ENCODE measurements at regions not wholly inside any gene's neighbourhood (a gene's known extent, or its start where the extent isn't known, plus 50 kb on each side); places are given as distances from the start of the nearest gene placed in this dataset.
"Not testable (repeated sequence)": the region's sequence is repeated elsewhere in the genome, so short reads cannot be mapped to it uniquely, and the experiment has no call there.

GRCh38 chr3:164375995-164376394 is 702.3 kb downstream of the SI start:
- DNase-seq (ENCODE audit: low spot score), result no peak

- no peak for DNase-seq (ENCODE audit: low spot score)
Measured at GRCh38 chr3:164375538-164375937, 702.8 kb downstream of the SI start.

- DNase-seq (ENCODE audit: low spot score), result no peak
Measured at GRCh38 chr3:164371681-164372080, 706.6 kb downstream of the SI start.

- no peak for DNase-seq (ENCODE audit: low spot score)
Measured at GRCh38 chr3:164370970-164371369, 707.3 kb downstream of the SI start.

GRCh38 chr3:164365242-164365641 is 713.1 kb downstream of the SI start:
- no peak for DNase-seq (ENCODE audit: low spot score)

- no peak for DNase-seq (ENCODE audit: low spot score)
Measured at GRCh38 chr3:164364111-164364510, 714.2 kb downstream of the SI start.

- no peak for DNase-seq (ENCODE audit: low spot score)
Measured at GRCh38 chr3:164360738-164361406, 717.4 kb downstream of the SI start.

GRCh38 chr3:164360078-164360578 is 718.2 kb downstream of the SI start:
- no peak for DNase-seq (ENCODE audit: low spot score)

GRCh38 chr3:164352991-164353390 is 725.3 kb downstream of the SI start:
- no peak for DNase-seq (ENCODE audit: low spot score)

- no peak for DNase-seq (ENCODE audit: low spot score)
Measured at GRCh38 chr3:164351131-164351530, 727.2 kb downstream of the SI start.

- not testable (repeated sequence) for DNase-seq (ENCODE audit: low spot score)
Measured at GRCh38 chr3:164342206-164342605, 736.1 kb downstream of the SI start.

- DNase-seq (ENCODE audit: low spot score), result no peak
Measured at GRCh38 chr3:164341086-164341485, 737.2 kb downstream of the SI start.

GRCh38 chr3:164340273-164340672 is 738.0 kb downstream of the SI start:
- DNase-seq (ENCODE audit: low spot score), result no peak

GRCh38 chr3:164332831-164333802 is 745.2 kb downstream of the SI start:
- DNase-seq (ENCODE audit: low spot score), result no peak

GRCh38 chr3:164326714-164327113 is 751.6 kb downstream of the SI start:
- DNase-seq (ENCODE audit: low spot score), result no peak

- no peak for DNase-seq (ENCODE audit: low spot score)
Measured at GRCh38 chr3:164320962-164321361, 757.3 kb downstream of the SI start.

GRCh38 chr3:164306042-164306441 is 772.3 kb downstream of the SI start:
- DNase-seq (ENCODE audit: low spot score), result no peak

GRCh38 chr3:164303894-164304293 is 774.4 kb downstream of the SI start:
- DNase-seq (ENCODE audit: low spot score), result no peak

GRCh38 chr3:164302622-164303021 is 775.7 kb downstream of the SI start:
- DNase-seq (ENCODE audit: low spot score), result no peak

- not testable (repeated sequence) for DNase-seq (ENCODE audit: low spot score)
Measured at GRCh38 chr3:164291486-164291885, 786.8 kb downstream of the SI start.

GRCh38 chr3:164278550-164278949 is 799.7 kb downstream of the SI start:
- no peak for DNase-seq (ENCODE audit: low spot score)

GRCh38 chr3:164267053-164267452 is 811.2 kb downstream of the SI start:
- no peak for DNase-seq (ENCODE audit: low spot score)

- DNase-seq (ENCODE audit: low spot score), result no peak
Measured at GRCh38 chr3:164250923-164251322, 827.4 kb downstream of the SI start.
